Ishikawa (cell line): ENCODE measurements at regions not wholly inside any gene's neighbourhood (a gene's known extent, or its start where the extent isn't known, plus 50 kb on each side); places are given as distances from the start of the nearest gene placed in this dataset.

Experiments
- CEBPB ChIP-seq: IDR thresholded peaks from 2 replicates; pipeline ENCODE4 v1.6.1; 2012
- CREB1 ChIP-seq: IDR thresholded peaks from 2 replicates; pipeline ENCODE4 v1.6.1; 2012; ENCODE audit warnings: low read depth
- EGR1 ChIP-seq: IDR thresholded peaks from 2 replicates; pipeline ENCODE4 v1.6.1; 2012
- EP300 ChIP-seq: IDR thresholded peaks from 2 replicates; pipeline ENCODE4 v1.6.1; 2012; ENCODE audit warnings: borderline replicate concordance
- FOXM1 ChIP-seq: IDR thresholded peaks from 2 replicates; pipeline ENCODE4 v1.6.1; 2012; ENCODE audit warnings: low read depth, borderline replicate concordance
- NFIC ChIP-seq: IDR thresholded peaks from 2 replicates; pipeline ENCODE4 v1.6.1; 2012
- RAD21 ChIP-seq: IDR thresholded peaks from 2 replicates; pipeline ENCODE4 v1.6.1; 2012; ENCODE audit warnings: low read depth
- TAF1 ChIP-seq: IDR thresholded peaks from 2 replicates; pipeline ENCODE4 v1.6.1; 2012; ENCODE audit warnings: low read depth, mild to moderate bottlenecking
- TCF12 ChIP-seq: IDR thresholded peaks from 2 replicates; pipeline ENCODE4 v1.6.1; 2012; ENCODE audit warnings: low read depth
- TEAD4 ChIP-seq: IDR thresholded peaks from 2 replicates; pipeline ENCODE4 v1.6.1; 2012
- YY1 ChIP-seq: IDR thresholded peaks from 2 replicates; pipeline ENCODE4 v1.6.1; 2012; ENCODE audit warnings: low read depth
- ZBTB7A ChIP-seq: IDR thresholded peaks from 2 replicates; pipeline ENCODE4 v1.6.1; 2012; ENCODE audit warnings: low read depth
- TF ChIP-seq, protein P1 (sequence below): IDR thresholded peaks from 2 replicates; pipeline ENCODE4 v1.6.1; 2012
- TF ChIP-seq, protein P2 (sequence below): IDR thresholded peaks from 2 replicates; pipeline ENCODE4 v1.6.1; 2012
- TF ChIP-seq, protein P3 (sequence below): IDR thresholded peaks from 2 replicates; pipeline ENCODE4 v1.6.1; 2012; ENCODE audit warnings: low read depth, mild to moderate bottlenecking

DNA sequence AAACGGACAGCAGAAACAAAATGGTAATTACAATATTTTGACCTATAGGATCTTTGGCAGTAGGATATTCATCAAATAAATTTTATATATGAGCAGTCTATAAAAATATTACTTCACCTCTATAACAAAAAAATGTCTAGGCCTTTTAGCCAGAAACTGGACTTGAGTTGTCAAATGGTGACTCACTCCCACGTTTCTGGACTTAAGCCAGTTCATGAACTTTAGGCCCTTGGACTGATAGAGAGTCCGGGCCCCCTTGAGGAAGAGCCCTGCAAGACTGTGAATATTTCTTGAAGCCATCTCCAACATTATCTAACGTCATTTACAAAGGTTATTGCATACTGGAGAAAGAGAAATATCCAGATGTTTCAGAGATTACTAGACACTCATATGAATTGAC, 106.8 kb upstream of the FAM47A start:
- no peak for TF ChIP-seq RAD21
- no peak for TF ChIP-seq TAF1
- TF ChIP-seq TEAD4, result no peak
- no peak for TF ChIP-seq NFIC
- TF ChIP-seq, protein P1, sequence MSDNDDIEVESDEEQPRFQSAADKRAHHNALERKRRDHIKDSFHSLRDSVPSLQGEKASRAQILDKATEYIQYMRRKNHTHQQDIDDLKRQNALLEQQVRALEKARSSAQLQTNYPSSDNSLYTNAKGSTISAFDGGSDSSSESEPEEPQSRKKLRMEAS, result no peak
- TF ChIP-seq CREB1, result no peak
- no peak for TF ChIP-seq CEBPB
- TF ChIP-seq FOXM1, result no peak
- TF ChIP-seq TCF12, result no peak

DNA sequence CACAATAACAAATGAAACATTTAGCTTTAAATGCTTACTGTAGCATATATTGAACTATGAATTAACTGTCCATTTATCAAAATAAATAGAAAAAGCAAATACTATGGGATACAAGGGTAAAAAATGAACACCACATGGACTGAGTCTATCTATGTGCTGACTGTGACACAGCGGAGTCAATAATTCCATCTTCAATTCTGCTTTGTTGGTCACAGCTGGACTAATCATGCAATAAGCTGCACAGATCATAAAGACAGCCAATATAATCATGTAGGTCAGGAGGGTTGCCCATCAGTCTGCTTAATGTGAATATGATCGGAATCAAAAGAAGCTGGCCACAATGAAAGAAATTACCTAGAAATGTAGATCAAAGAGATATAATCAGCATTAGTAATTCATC, 95.7 kb upstream of the FAM47A start:
- TF ChIP-seq, protein P2, sequence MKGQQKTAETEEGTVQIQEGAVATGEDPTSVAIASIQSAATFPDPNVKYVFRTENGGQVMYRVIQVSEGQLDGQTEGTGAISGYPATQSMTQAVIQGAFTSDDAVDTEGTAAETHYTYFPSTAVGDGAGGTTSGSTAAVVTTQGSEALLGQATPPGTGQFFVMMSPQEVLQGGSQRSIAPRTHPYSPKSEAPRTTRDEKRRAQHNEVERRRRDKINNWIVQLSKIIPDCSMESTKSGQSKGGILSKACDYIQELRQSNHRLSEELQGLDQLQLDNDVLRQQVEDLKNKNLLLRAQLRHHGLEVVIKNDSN, result no peak
- TF ChIP-seq, protein P3, sequence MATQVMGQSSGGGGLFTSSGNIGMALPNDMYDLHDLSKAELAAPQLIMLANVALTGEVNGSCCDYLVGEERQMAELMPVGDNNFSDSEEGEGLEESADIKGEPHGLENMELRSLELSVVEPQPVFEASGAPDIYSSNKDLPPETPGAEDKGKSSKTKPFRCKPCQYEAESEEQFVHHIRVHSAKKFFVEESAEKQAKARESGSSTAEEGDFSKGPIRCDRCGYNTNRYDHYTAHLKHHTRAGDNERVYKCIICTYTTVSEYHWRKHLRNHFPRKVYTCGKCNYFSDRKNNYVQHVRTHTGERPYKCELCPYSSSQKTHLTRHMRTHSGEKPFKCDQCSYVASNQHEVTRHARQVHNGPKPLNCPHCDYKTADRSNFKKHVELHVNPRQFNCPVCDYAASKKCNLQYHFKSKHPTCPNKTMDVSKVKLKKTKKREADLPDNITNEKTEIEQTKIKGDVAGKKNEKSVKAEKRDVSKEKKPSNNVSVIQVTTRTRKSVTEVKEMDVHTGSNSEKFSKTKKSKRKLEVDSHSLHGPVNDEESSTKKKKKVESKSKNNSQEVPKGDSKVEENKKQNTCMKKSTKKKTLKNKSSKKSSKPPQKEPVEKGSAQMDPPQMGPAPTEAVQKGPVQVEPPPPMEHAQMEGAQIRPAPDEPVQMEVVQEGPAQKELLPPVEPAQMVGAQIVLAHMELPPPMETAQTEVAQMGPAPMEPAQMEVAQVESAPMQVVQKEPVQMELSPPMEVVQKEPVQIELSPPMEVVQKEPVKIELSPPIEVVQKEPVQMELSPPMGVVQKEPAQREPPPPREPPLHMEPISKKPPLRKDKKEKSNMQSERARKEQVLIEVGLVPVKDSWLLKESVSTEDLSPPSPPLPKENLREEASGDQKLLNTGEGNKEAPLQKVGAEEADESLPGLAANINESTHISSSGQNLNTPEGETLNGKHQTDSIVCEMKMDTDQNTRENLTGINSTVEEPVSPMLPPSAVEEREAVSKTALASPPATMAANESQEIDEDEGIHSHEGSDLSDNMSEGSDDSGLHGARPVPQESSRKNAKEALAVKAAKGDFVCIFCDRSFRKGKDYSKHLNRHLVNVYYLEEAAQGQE, result no peak
- TF ChIP-seq EP300 (no peak), TCF12 (no peak), RAD21 (no peak), NFIC (no peak), TAF1 (no peak), TEAD4 (no peak), CREB1 (no peak), CEBPB (no peak), EGR1 (no peak), FOXM1 (no peak), YY1 (no peak), ZBTB7A (no peak)
- TF ChIP-seq, protein P1, result no peak

DNA sequence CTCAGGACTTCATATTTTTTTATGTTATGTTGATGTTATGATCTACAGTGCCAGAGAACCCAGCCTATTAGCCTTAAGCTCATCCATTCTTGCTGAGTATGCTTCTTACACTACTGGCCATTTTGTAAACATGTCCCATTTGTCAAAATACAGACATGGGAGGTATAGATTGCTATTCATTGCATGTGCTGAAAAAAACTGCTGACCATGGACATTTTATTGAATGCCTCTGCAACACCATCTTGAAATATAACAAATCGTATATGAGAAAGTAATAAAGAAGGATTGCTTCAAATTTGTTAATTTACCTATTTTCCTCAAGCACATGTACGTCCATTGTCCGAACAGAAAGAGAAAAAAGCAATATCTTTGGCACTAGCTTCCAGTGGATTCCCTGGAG, 91.5 kb upstream of the FAM47A start:
- TF ChIP-seq YY1, result no peak
- no peak for TF ChIP-seq CREB1
- TF ChIP-seq TAF1, result no peak
- no peak for TF ChIP-seq RAD21
- TF ChIP-seq TCF12, result no peak
- TF ChIP-seq, protein P1, result no peak
- TF ChIP-seq NFIC, result no peak
- no peak for TF ChIP-seq FOXM1
- TF ChIP-seq EGR1, result no peak

DNA sequence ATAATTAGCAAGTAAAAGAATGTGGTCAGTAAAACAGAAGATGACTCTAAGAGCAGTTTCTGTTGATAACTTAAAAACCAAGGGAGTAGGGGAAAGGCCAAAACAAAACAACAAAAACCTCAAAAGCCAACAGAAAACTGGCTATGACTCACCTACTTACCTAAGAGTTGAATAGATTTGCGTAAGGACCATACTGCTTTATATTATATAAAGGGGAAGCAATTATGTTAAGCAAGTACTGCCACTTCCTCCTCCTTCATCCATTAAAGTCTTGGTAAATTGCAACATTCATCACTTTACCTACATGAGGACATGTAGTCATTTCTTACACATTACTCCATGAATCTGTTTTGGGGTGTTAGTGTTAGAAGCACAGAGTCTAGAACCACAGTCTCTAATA, 85.9 kb upstream of the FAM47A start:
- TF ChIP-seq, protein P2, result no peak
- TF ChIP-seq EP300 (no peak), TEAD4 (no peak), CEBPB (no peak), RAD21 (no peak), ZBTB7A (no peak), YY1 (no peak), FOXM1 (no peak), EGR1 (no peak), NFIC (no peak), TAF1 (no peak), CREB1 (no peak), TCF12 (no peak)
- TF ChIP-seq, protein P3, result no peak
- TF ChIP-seq, protein P1, result no peak

DNA sequence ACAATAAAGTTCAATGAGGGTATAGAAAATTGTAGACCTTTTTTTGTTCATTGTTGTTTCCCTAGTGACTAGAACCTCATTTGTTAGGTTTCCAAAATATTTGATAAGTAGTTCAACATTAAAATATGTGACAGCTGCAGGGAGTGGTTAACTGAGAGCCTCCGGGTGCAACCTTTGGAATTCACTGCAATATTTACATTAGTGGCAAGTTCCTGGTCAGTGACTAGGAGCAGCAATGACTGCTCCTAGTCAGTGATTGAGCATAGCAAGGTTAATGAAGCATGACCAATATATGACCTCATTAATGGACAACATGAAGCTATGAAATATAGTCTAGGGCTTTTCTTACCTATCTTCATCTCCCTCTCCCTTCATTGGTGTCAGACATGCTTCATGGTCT, 65.8 kb upstream of the FAM47A start:
- TF ChIP-seq, protein P2, result no peak
- TF ChIP-seq FOXM1 (no peak), TEAD4 (no peak), EGR1 (no peak), TCF12 (no peak), CREB1 (no peak), TAF1 (no peak), ZBTB7A (no peak), YY1 (no peak), RAD21 (no peak), NFIC (no peak), EP300 (no peak), CEBPB (no peak)
- TF ChIP-seq, protein P3, result no peak
- TF ChIP-seq, protein P1, result no peak
